NCI-H345 treated with DMSO at 0.1 percent for 48 hours (cell line): ENCODE measurements at regions not wholly inside any gene's neighbourhood (a gene's known extent, or its start where the extent isn't known, plus 50 kb on each side); places are given as distances from the start of the nearest gene placed in this dataset.
A peak's percentile ranks its signal among the peaks of the same experiment; 100 is the strongest.

Source experiments
- DNase-seq: peaks from one replicate; lab custom pipeline; 2025; ENCODE audit not compliant: unreplicated experiment; lab: John Stamatoyannopoulos, UW

- no peak for DNase-seq
These were observed 246.3 kb downstream of the HHIPL2 start for GRCh38 chr1:222301652-222302051.

- DNase-seq, result no peak
These were observed 248.4 kb downstream of the HHIPL2 start for GRCh38 chr1:222299524-222299923.

- DNase-seq, result no peak
These were observed 257.0 kb downstream of the HHIPL2 start for GRCh38 chr1:222290866-222291265.

GRCh38 chr1:222288053-222288452 lies 259.9 kb downstream of the HHIPL2 start:
- DNase-seq, result no peak

- DNase-seq, result no peak
These were observed 261.9 kb downstream of the HHIPL2 start for GRCh38 chr1:222286011-222286410.

- DNase-seq, result no peak
These were observed 262.4 kb downstream of the HHIPL2 start for GRCh38 chr1:222285526-222285925.

GRCh38 chr1:222284466-222284865 lies 263.4 kb downstream of the HHIPL2 start:
- no peak for DNase-seq

GRCh38 chr1:222283147-222283768 lies 264.6 kb downstream of the HHIPL2 start:
- DNase-seq, result no peak

- no peak for DNase-seq
These were observed 268.3 kb downstream of the HHIPL2 start for GRCh38 chr1:222279591-222279990.

GRCh38 chr1:222278501-222278900 lies 269.4 kb downstream of the HHIPL2 start:
- DNase-seq, result no peak

- peak; percentile 88 for DNase-seq
These were observed 272.0 kb downstream of the HHIPL2 start for GRCh38 chr1:222275729-222276465.

- DNase-seq, result no peak
These were observed 272.7 kb downstream of the HHIPL2 start for GRCh38 chr1:222275001-222275728.

GRCh38 chr1:222266223-222267196 lies 281.4 kb downstream of the HHIPL2 start:
- no peak for DNase-seq

GRCh38 chr1:222263791-222264190 lies 284.1 kb downstream of the HHIPL2 start:
- DNase-seq, result no peak

- DNase-seq, result no peak
These were observed 290.9 kb downstream of the HHIPL2 start for GRCh38 chr1:222257027-222257426.

GRCh38 chr1:222256058-222256457 lies 291.8 kb downstream of the HHIPL2 start:
- DNase-seq, result no peak

GRCh38 chr1:222252788-222253187 lies 295.1 kb downstream of the HHIPL2 start:
- DNase-seq, result no peak

GRCh38 chr1:222251847-222252246 lies 296.1 kb downstream of the HHIPL2 start:
- no peak for DNase-seq

GRCh38 chr1:222250376-222250775 lies 297.5 kb downstream of the HHIPL2 start:
- DNase-seq, result no peak

GRCh38 chr1:222247811-222248310 lies 300.0 kb downstream of the HHIPL2 start:
- no peak for DNase-seq

GRCh38 chr1:222247081-222247480 lies 300.8 kb downstream of the HHIPL2 start:
- DNase-seq, result no peak
